HG03342 (cell line): ENCODE measurements at regions not wholly inside any gene's neighbourhood (a gene's known extent, or its start where the extent isn't known, plus 50 kb on each side); places are given as distances from the start of the nearest gene placed in this dataset.

ENCODE experiments used
- ATAC-seq: cut with Tn5 transposase; IDR thresholded peaks from one replicate; pipeline ENCODE4 v1.9.1; 2021; ENCODE audit warnings: mild to moderate bottlenecking, moderate library complexity; ENCODE audit not compliant: unreplicated experiment

GRCh38 chr15:29959384-29960137 lies 123.2 kb upstream of the GOLGA8J start:
- ATAC-seq, result no peak

- ATAC-seq, result no peak
These were observed 130.0 kb upstream of the TJP1 start for GRCh38 chr15:29952225-29952624.

GRCh38 chr15:29945943-29946596 lies 123.8 kb upstream of the TJP1 start:
- no peak for ATAC-seq

GRCh38 chr15:29944925-29945324 lies 122.7 kb upstream of the TJP1 start:
- no peak for ATAC-seq

- ATAC-seq, result no peak
These were observed 120.3 kb upstream of the TJP1 start for GRCh38 chr15:29942548-29942947.

GRCh38 chr15:29942143-29942542 lies 119.9 kb upstream of the TJP1 start:
- no peak for ATAC-seq

GRCh38 chr15:29939404-29939803 lies 117.1 kb upstream of the TJP1 start:
- ATAC-seq, result no peak

- ATAC-seq, result no peak
These were observed 116.4 kb upstream of the TJP1 start for GRCh38 chr15:29938361-29939335.

- no peak for ATAC-seq
These were observed 115.7 kb upstream of the TJP1 start for GRCh38 chr15:29937956-29938355.

GRCh38 chr15:29936353-29937049 lies 114.2 kb upstream of the TJP1 start:
- no peak for ATAC-seq

- ATAC-seq, result no peak
These were observed 113.2 kb upstream of the TJP1 start for GRCh38 chr15:29935296-29936004.

GRCh38 chr15:29934251-29934650 lies 112.0 kb upstream of the TJP1 start:
- ATAC-seq, result no peak

- ATAC-seq, result no peak
These were observed 111.0 kb upstream of the TJP1 start for GRCh38 chr15:29933042-29933803.

GRCh38 chr15:29926083-29926388 lies 103.8 kb upstream of the TJP1 start:
- no peak for ATAC-seq

- ATAC-seq, result peak; percentile 52
These were observed 103.2 kb upstream of the TJP1 start for GRCh38 chr15:29925227-29926082.

- no peak for ATAC-seq
These were observed 102.5 kb upstream of the TJP1 start for GRCh38 chr15:29924750-29925149.

- ATAC-seq, result no peak
These were observed 99.9 kb upstream of the TJP1 start for GRCh38 chr15:29922191-29922590.

GRCh38 chr15:29921130-29921601 lies 98.9 kb upstream of the TJP1 start:
- ATAC-seq, result no peak

- ATAC-seq, result no peak
These were observed 98.2 kb upstream of the TJP1 start for GRCh38 chr15:29920515-29920914.
